Heart right ventricle (tissue), 16 donors: ENCODE measurements at regions not wholly inside any gene's neighbourhood (a gene's known extent, or its start where the extent isn't known, plus 50 kb on each side); places are given as distances from the start of the nearest gene placed in this dataset.

Experiments used
- ATAC-seq, 8 donors: fragments of 200-7000 bp; cut with Tn5 transposase; one replicate each; pipeline ENCODE4 v1.9.1; 2020; ENCODE audit warnings: mild to moderate bottlenecking in 8 of 8, moderate library complexity in 8 of 8, moderate number of reproducible peaks in 1 of 8
- DNase-seq, 2 donors: peaks; one replicate each; pipeline ENCODE4 v3.0.0-alpha.2; 2020
- H3K27ac ChIP-seq, 10 donors: fragments of 200-600 bp; sonication (generic) in 2 of 10; one replicate each; pipeline versions ENCODE4 v1.5.0 to v1.8.0; 2020 to 2022; ENCODE audit warnings: mild to moderate bottlenecking in 3 of 10
- H3K27me3 ChIP-seq, 7 donors: fragments of 200-600 bp; one replicate each; pipeline ENCODE4 v1.8.0; 2021 to 2022; ENCODE audit warnings: mild to moderate bottlenecking in 2 of 7
- H3K36me3 ChIP-seq, 9 donors: fragments of 200-600 bp; sonication (generic) in 1 of 9; one replicate each; pipeline versions ENCODE4 v1.5.0 to v1.8.0; 2020 to 2022; ENCODE audit warnings: mild to moderate bottlenecking in 2 of 9
- H3K4me1 ChIP-seq, 9 donors: fragments of 200-600 bp; sonication (generic) in 1 of 9; one replicate each; pipeline versions ENCODE4 v1.5.0 to v1.8.0; 2020 to 2022; ENCODE audit warnings: mild to moderate bottlenecking in 4 of 9
- H3K4me3 ChIP-seq, 10 donors: fragments of 200-600 bp; sonication (generic) in 2 of 10; one replicate each; pipeline versions ENCODE4 v1.5.0 to v1.8.0; 2020 to 2022; ENCODE audit warnings: mild to moderate bottlenecking in 7 of 10, moderate library complexity in 2 of 10
- H3K9me3 ChIP-seq, 11 donors: fragments of 200-600 bp in 10 of 11; sonication (generic) in 2 of 11; one replicate each; pipeline versions ENCODE4 v1.5.0 to v1.8.0; 2013 to 2022; ENCODE audit warnings: mild to moderate bottlenecking in 2 of 11, control low read depth in 1 of 11, moderate library complexity in 1 of 11
- WGBS, 2 donors: extraction: QIAGEN DNeasy Blood & Tissue Kit; methylation state at CpG; one replicate each; pipeline ENCODE4 v1.1.7; 2013; ENCODE audit warnings: inconsistent platforms in 1 of 2; 5-methylcytosine and 5-hydroxymethylcytosine counted together
- intact Hi-C, 10 donors: fragments of 100-400 bp; cut with DNase I; formaldehyde crosslinking; loops; one replicate each; pipeline versions ENCODE4 v1.11.1 to v1.14.2; 2022
- TF ChIP-seq, protein P1 (sequence below), 9 donors: fragments of 200-600 bp; sonication (generic) in 2 of 9; IDR thresholded peaks; one replicate each; pipeline versions ENCODE4 v1.5.0 to v1.8.0; 2021 to 2022; ENCODE audit warnings: antibody characterized with exemption in 9 of 9, mild to moderate bottlenecking in 5 of 9, moderate library complexity in 1 of 9
- donor health status: Arrhythmogenic right ventricular cardiomyopathy.
- donor health status: ischemic (EF 13 %, LVEDD 7.1; RV severe dilation, severe dysfunction).
- donor health status: healthy with polysubstance abuse.
- donor health status: DM: no; HTN: yes; CAD: no.
- donor health status: DM: no; HTN: no; CAD: no.
- donor health status: ischemic (EF 25% LVEDD 6.9; RV normal size, moderate dysfunction).
- donor health status: ischemic (EF 25% LVEDD 5.7; RV mildly dilated, moderate dysfunction).
- donor health status: healthy.
- donor health status: DM: yes; HTN: yes; CAD: no.
- donor health status: Ischemic cardiomyopathy.
- donor health status: ischemic (EF 35%, LVEDD 5.7; RV mildly dilated, moderate dysfunction).
- donor health status: nonischemic (EF 11% LVEDD 7.7; RV severe dilation, severe dysfunction).
- donor health status: DM: yes; HTN: yes; CAD: no.
- donor health status: PGD.
- donor health status: ischemic (EF 29% LVEDD 5.4; RV normal size, mild dysfunction).
- donor health status: nonischemic (EF 23%, LVEDD 6.1; RV moderate dilation, normal function).

DNA sequence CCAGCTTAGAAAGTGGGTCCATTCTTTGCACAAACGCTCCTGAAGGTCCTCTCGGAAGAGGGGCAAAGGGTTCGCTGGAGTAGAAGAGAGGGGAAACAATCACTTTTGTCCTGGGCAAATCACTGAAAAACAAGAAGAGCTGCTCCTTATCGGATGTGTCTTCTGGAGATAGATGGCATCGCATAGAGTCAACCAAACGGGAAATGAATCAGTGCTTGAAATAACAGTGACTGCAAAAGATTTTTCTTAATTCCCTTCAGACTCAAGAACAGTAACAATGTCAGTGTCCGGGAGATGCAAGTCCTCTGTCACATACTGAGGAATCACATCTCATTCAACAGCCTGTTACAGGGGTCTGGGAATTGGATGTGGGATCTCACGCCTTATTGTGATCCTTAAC, 78.8 kb upstream of the PCSK6 start:
- peaks cover 0 to 11% (median 0%) of the 10 kb centered on the region in 7 donors for H3K27me3 ChIP-seq
- no peak overlapping the region for H3K4me3 ChIP-seq
- DNase-seq, result no peak
- intact Hi-C loops, result no loop called here
- WGBS, 2 donors, result 73 to 74% methylated on average over 8 of the region's 8 CpGs
- H3K36me3 ChIP-seq, result no peaks in the 10 kb centered on the region
- TF ChIP-seq, protein P1, sequence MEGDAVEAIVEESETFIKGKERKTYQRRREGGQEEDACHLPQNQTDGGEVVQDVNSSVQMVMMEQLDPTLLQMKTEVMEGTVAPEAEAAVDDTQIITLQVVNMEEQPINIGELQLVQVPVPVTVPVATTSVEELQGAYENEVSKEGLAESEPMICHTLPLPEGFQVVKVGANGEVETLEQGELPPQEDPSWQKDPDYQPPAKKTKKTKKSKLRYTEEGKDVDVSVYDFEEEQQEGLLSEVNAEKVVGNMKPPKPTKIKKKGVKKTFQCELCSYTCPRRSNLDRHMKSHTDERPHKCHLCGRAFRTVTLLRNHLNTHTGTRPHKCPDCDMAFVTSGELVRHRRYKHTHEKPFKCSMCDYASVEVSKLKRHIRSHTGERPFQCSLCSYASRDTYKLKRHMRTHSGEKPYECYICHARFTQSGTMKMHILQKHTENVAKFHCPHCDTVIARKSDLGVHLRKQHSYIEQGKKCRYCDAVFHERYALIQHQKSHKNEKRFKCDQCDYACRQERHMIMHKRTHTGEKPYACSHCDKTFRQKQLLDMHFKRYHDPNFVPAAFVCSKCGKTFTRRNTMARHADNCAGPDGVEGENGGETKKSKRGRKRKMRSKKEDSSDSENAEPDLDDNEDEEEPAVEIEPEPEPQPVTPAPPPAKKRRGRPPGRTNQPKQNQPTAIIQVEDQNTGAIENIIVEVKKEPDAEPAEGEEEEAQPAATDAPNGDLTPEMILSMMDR (IDR thresholded peaks at IDR 0.05), result no peak
- no peak for ATAC-seq
- H3K27ac ChIP-seq, result no peak overlapping the region
- H3K9me3 ChIP-seq, result no peaks in the 10 kb centered on the region
- no peaks in the 10 kb centered on the region for H3K4me1 ChIP-seq

- DNase-seq (no peak), ATAC-seq (peak in 1 of 8 donors; percentile 22)
- no peak overlapping the region for H3K27ac ChIP-seq
- H3K4me1 ChIP-seq, result no peaks in the 10 kb centered on the region
- no peaks in the 10 kb centered on the region for H3K9me3 ChIP-seq
- TF ChIP-seq, protein P1 (IDR thresholded peaks at IDR 0.05), result no peak
- H3K36me3 ChIP-seq, result no peaks in the 10 kb centered on the region
- peaks cover 0 to 11% (median 0%) of the 10 kb centered on the region in 7 donors for H3K27me3 ChIP-seq
- WGBS, 2 donors, result 84 to 86% methylated on average over 14 of the region's 14 CpGs
- intact Hi-C loops, result no loop called here
- H3K4me3 ChIP-seq, result no peak overlapping the region
Measured at GRCh38 chr15:101566748-101567488, 77.4 kb upstream of the PCSK6 start.

GRCh38 chr15:101565377-101565776, 75.9 kb upstream of the PCSK6 start:
- H3K27ac ChIP-seq, result no peak overlapping the region
- DNase-seq, result no peak
- H3K27me3 ChIP-seq, result peaks cover 0 to 11% (median 0%) of the 10 kb centered on the region in 7 donors
- H3K9me3 ChIP-seq, result no peaks in the 10 kb centered on the region
- H3K4me1 ChIP-seq, result peaks cover 0 to 2% (median 0%) of the 10 kb centered on the region in 9 donors
- no peak overlapping the region for H3K4me3 ChIP-seq
- H3K36me3 ChIP-seq, result no peaks in the 10 kb centered on the region
- intact Hi-C loops, result no loop called here
- WGBS, 2 donors, result 92 to 94% methylated on average over 3 of the region's 3 CpGs
- ATAC-seq, result no peak
- TF ChIP-seq, protein P1 (IDR thresholded peaks at IDR 0.05), result no peak

GRCh38 chr15:101563176-101563796, 73.8 kb upstream of the PCSK6 start:
- intact Hi-C loops, result no loop called here
- Histone ChIP-seq H3K27ac (no peak overlapping the region), H3K27me3 (peaks cover 0 to 11% (median 0%) of the 10 kb centered on the region in 7 donors), H3K36me3 (no peaks in the 10 kb centered on the region), H3K9me3 (no peaks in the 10 kb centered on the region), H3K4me1 (peaks cover 0 to 11% (median 0%) of the 10 kb centered on the region in 9 donors), H3K4me3 (no peak overlapping the region)
- ATAC-seq, result no peak
- TF ChIP-seq, protein P1 (IDR thresholded peaks at IDR 0.05), result no peak
- 82 to 85% methylated on average over 4 of the region's 4 CpGs for WGBS, 2 donors
- DNase-seq, result no peak
